ENCODE measurements at regions not wholly inside any gene's neighbourhood (a gene's known extent, or its start where the extent isn't known, plus 50 kb on each side); places are given as distances from the start of the nearest gene placed in this dataset.
A peak's percentile ranks its signal among the peaks of the same experiment; 100 is the strongest.
"Not testable (repeated sequence)": the region's sequence is repeated elsewhere in the genome, so short reads cannot be mapped to it uniquely, and the experiment has no call there.

DNA sequence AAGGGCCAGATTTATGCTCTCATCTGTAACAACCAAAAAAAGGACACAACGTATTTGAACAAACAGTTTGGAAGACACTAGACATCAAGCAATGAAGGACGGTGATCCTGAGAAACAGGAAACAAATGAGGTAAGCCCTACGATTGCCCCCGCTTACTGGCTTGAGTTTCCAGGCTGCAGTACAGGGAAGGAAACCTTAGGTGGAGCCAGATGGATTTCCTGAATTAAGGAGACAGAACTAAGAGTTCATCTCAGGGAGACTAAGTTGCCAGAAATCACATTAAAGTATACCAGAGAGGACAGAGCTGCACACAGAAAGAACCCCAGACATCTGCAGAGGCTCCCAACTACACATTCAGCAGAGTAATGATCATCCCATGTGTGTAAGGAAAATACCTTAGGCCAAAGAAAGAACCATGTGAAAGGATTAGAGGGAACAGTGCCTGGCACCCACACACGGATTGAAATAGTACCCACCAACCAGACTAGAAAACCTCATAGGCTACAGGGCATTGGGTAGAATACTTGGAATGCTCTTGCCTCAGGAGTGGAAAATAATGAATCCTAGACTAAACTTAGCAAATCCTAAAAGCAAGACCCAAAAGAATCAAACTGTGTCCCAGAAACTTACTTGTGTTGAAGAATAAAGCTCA is 99.3 kb upstream of the NIPBL start:
- Histone ChIP-seq H3K9me3 (no peaks in the 10 kb centered on the region), H3K27me3 (no peaks in the 10 kb centered on the region), H3K4me3 (no peak overlapping the region), H3K27ac (no peak overlapping the region), H3K36me3 (no peaks in the 10 kb centered on the region), H3K4me1 (no peaks in the 10 kb centered on the region)
- DNase-seq (no peak), ATAC-seq (ENCODE audit: low FRiP score in 2 of 2) (peak in 1 of 2 donors; percentile 75)
- 21 to 40% methylated on average over 5 of the region's 5 CpGs for WGBS, 2 donors
- TF ChIP-seq EP300 (IDR thresholded peaks at IDR 0.05) (no peak), CTCF (IDR thresholded peaks at IDR 0.05) (peak in 5 of 6 experiments; percentile 24 to 39 (median 36))

DNA sequence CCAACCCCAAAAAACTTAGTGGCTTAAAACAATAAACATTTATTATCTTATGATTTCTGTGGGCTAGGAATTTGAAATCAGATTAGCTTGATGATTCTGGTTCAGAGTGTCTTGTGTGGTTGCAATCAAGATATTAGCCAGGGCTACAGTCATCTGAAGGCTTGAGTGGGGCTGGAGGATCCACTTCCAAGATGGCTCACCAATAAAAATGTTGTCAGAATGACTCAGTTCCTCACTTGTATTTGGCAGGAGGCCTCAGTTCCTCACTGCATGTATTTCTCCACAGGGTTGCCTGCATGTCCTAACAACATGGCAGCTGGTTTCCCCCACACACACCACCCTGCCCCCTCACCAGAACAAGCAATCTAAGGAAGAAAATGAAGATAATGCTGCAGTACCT is 98.2 kb upstream of the NIPBL start:
- H3K9me3 ChIP-seq, result no peaks in the 10 kb centered on the region
- no peaks in the 10 kb centered on the region for H3K36me3 ChIP-seq
- H3K4me1 ChIP-seq, result no peaks in the 10 kb centered on the region
- H3K27me3 ChIP-seq, result no peaks in the 10 kb centered on the region
- no peak for DNase-seq
- ATAC-seq (ENCODE audit: low FRiP score in 2 of 2), result no peak
- H3K4me3 ChIP-seq, result no peak overlapping the region
- TF ChIP-seq CTCF (IDR thresholded peaks at IDR 0.05), result no peak
- no peak for TF ChIP-seq POLR2AphosphoS5 (IDR thresholded peaks at IDR 0.05)
- TF ChIP-seq EP300 (IDR thresholded peaks at IDR 0.05), result no peak
- TF ChIP-seq POLR2A (IDR thresholded peaks at IDR 0.05), result no peak
- no peak overlapping the region for H3K27ac ChIP-seq

DNA sequence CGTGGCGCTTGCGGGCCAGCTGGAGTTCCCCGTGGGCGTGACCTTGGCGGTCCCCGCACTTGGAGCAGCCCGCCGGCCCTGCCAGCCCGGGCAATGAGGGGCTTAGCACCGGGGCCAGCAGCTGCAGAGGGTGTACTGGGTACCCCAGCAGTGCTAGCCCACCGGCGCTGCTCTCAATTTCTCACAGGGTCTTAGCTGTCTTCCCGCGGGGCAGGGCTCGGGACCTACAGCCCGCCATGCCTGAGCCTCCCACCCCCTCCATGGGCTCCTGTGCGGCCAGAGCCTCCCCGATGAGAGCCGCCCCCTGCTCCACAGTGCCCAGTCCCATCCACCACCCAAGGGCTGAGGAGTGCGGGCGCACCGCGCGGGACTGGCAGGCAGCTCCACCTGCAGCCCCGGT is 94.0 kb upstream of the NIPBL start:
- peak in 1 of 2 donors; percentile 71 for DNase-seq
- not testable (repeated sequence) for ATAC-seq (ENCODE audit: low FRiP score in 2 of 2); H3K4me3 ChIP-seq; H3K27ac ChIP-seq; H3K4me1 ChIP-seq; H3K36me3 ChIP-seq; H3K9me3 ChIP-seq; H3K27me3 ChIP-seq
- WGBS, 2 donors, result 89 to 94% methylated on average over 11 to 23 of the region's 26 CpGs

- TF ChIP-seq POLR2A (IDR thresholded peaks at IDR 0.05) (no peak), POLR2AphosphoS5 (IDR thresholded peaks at IDR 0.05) (no peak), CTCF (IDR thresholded peaks at IDR 0.05) (no peak), EP300 (IDR thresholded peaks at IDR 0.05) (no peak)
- DNase-seq, result no peak
Observed at GRCh38 chr5:36786448-36787012, 90.0 kb upstream of the NIPBL start.

GRCh38 chr5:36787365-36788093 is 89.0 kb upstream of the NIPBL start:
- TF ChIP-seq EP300 (IDR thresholded peaks at IDR 0.05), result no peak
- TF ChIP-seq POLR2AphosphoS5 (IDR thresholded peaks at IDR 0.05), result no peak
- no peak for TF ChIP-seq POLR2A (IDR thresholded peaks at IDR 0.05)
- no peak for TF ChIP-seq CTCF (IDR thresholded peaks at IDR 0.05)
- no peaks in the 10 kb centered on the region for H3K9me3 ChIP-seq
- no peak for ATAC-seq (ENCODE audit: low FRiP score in 2 of 2)
- H3K4me1 ChIP-seq, result no peaks in the 10 kb centered on the region
- 79% methylated on average over 8 of the region's 8 CpGs for WGBS, 2 donors
- H3K36me3 ChIP-seq, result no peaks in the 10 kb centered on the region
- no peak for DNase-seq
- H3K4me3 ChIP-seq, result no peak overlapping the region
- H3K27ac ChIP-seq, result no peak overlapping the region
- H3K27me3 ChIP-seq, result no peaks in the 10 kb centered on the region

More at GRCh38 chr5:36786448-36787012, 90.0 kb upstream of the NIPBL start:
- no peaks in the 10 kb centered on the region for H3K27me3 ChIP-seq
- H3K4me3 ChIP-seq, result no peak overlapping the region
- ATAC-seq (ENCODE audit: low FRiP score in 2 of 2), result no peak
- no peaks in the 10 kb centered on the region for H3K4me1 ChIP-seq
- H3K27ac ChIP-seq, result no peak overlapping the region
- WGBS, 2 donors, result 72 to 93% methylated on average over 1 of the region's 1 CpG
- H3K9me3 ChIP-seq, result no peaks in the 10 kb centered on the region
- H3K36me3 ChIP-seq, result no peaks in the 10 kb centered on the region

All from upper lobe of left lung (tissue), 6 donors.